A673 (cell line): ENCODE measurements at regions not wholly inside any gene's neighbourhood (a gene's known extent, or its start where the extent isn't known, plus 50 kb on each side); places are given as distances from the start of the nearest gene placed in this dataset.

Source experiments
- BruUV-seq: library from RNA; stranded (reverse); fragments of 400-500 nt; replicated peaks from 2 replicates; lab custom pipeline; 2021; lab: Mats Ljungman, UMichigan
- CTCF ChIA-PET: fragments of 300-600 bp; sonication (Branson Sonifier 250); formaldehyde crosslinking; loops from one replicate; lab custom pipeline; 2022; ENCODE audit warnings: antibody characterized with exemption; lab: Charles Lee
- POLR2A ChIA-PET: fragments of 300-600 bp; sonication (Branson Sonifier 250); formaldehyde crosslinking; loops from one replicate; lab custom pipeline; 2022; ENCODE audit warnings: antibody characterized with exemption; ENCODE audit not compliant: low non-redundant PET; lab: Charles Lee
- DNase-seq: peaks from one replicate; pipeline ENCODE4 v3.0.0-alpha.2; 2015; ENCODE audit warnings: low spot score
- H3K27ac ChIP-seq: fragments of 200-600 bp; sonication (generic); 2 replicates; pipeline ENCODE4 v1.5.1; 2016; ENCODE audit warnings: mixed run types, low read depth, mild to moderate bottlenecking, mixed read lengths, antibody characterized with exemption, low read length; ENCODE audit not compliant: poor library complexity, severe bottlenecking
- H3K27me3 ChIP-seq: fragments of 200-600 bp; sonication (generic); replicated peaks from 2 replicates; pipeline ENCODE4 v1.6.1; 2017; ENCODE audit warnings: mixed run types, low read depth, mild to moderate bottlenecking, mixed read lengths, antibody characterized with exemption, low read length; ENCODE audit not compliant: insufficient read depth, poor library complexity
- H3K36me3 ChIP-seq: fragments of 200-600 bp; sonication (generic); 2 replicates; pipeline ENCODE4 v1.6.1; 2016; ENCODE audit warnings: mixed run types, mild to moderate bottlenecking, mixed read lengths, antibody characterized with exemption, low read length; ENCODE audit not compliant: insufficient read depth, poor library complexity, severe bottlenecking
- H3K4me1 ChIP-seq: fragments of 200-600 bp; sonication (generic); 2 replicates; pipeline ENCODE4 v1.6.1; 2017; ENCODE audit warnings: mixed run types, mild to moderate bottlenecking, mixed read lengths, antibody characterized with exemption, low read length; ENCODE audit not compliant: insufficient read depth, poor library complexity, severe bottlenecking
- H3K4me3 ChIP-seq: fragments of 200-600 bp; sonication (generic); 2 replicates; pipeline ENCODE4 v1.5.1; 2016; ENCODE audit warnings: low read depth, mixed run types, mild to moderate bottlenecking, mixed read lengths, low read length; ENCODE audit not compliant: poor library complexity, severe bottlenecking
- H3K9me3 ChIP-seq: fragments of 200-600 bp; sonication (generic); 2 replicates; pipeline ENCODE4 v1.6.1; 2016; ENCODE audit warnings: mixed run types, low read depth, mild to moderate bottlenecking, mixed read lengths, antibody characterized with exemption, low read length; ENCODE audit not compliant: poor library complexity, severe bottlenecking
- CTCF ChIP-seq: fragments of 300-800, 200-600 bp; sonication (generic); conservative IDR thresholded peaks from 2 replicates; pipeline ENCODE4 v1.5.1; 2017; ENCODE audit warnings: low read depth, mild to moderate bottlenecking, antibody characterized with exemption, low read length, moderate library complexity, mixed read lengths
- EZH2 ChIP-seq: fragments of 200-600 bp; sonication (generic); IDR thresholded peaks from 2 replicates; pipeline ENCODE4 v1.6.1; 2017; ENCODE audit warnings: borderline replicate concordance, low read depth, mild to moderate bottlenecking, mixed read lengths, antibody characterized with exemption, low read length; ENCODE audit not compliant: poor library complexity, severe bottlenecking
- intact Hi-C: fragments of 100-400 bp; cut with micrococcal nuclease; formaldehyde crosslinking; loops from one replicate; pipeline ENCODE4 v1.10.0; 2022; ENCODE audit not compliant: unreplicated experiment

DNA sequence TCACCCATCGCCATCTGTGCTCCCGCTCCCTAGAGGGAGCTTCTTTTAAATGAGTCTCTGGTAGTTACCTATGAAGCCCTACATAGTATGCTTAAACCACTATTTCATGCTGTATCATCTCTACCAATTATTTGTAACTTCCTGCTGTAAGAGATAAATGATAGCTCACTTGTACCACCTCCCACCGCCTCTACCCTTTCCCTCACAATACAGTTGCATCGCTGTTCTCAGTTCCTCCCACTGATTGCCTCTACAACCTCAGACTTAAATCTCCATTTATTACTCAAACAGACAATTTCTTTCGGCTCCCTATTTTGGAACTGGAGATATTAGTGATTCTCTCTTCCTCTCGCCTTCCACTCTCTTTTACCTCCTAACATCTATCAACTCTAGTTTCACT, 222.9 kb upstream of the ZC3H12C start:
- ChIA-PET CTCF (interaction anchor here (0.5 kb wide), 1 partner anchor 1650 kb away, joined by 3 read pairs; no protein-coding TSS in a partner anchor), POLR2A (no interaction called here)
- Histone ChIP-seq H3K36me3 (no peaks in the 10 kb centered on the region), H3K27me3 (no peaks in the 10 kb centered on the region), H3K27ac (no peak overlapping the region), H3K9me3 (peaks cover 6% of the 10 kb centered on the region), H3K4me3 (no peak overlapping the region), H3K4me1 (peaks cover under 1% of the 10 kb centered on the region)
- no peak for DNase-seq
- intact Hi-C loops = no loop called here
- BruUV-seq = no TSS peak
- TF ChIP-seq EZH2 = no peak
- no peak for TF ChIP-seq CTCF

DNA sequence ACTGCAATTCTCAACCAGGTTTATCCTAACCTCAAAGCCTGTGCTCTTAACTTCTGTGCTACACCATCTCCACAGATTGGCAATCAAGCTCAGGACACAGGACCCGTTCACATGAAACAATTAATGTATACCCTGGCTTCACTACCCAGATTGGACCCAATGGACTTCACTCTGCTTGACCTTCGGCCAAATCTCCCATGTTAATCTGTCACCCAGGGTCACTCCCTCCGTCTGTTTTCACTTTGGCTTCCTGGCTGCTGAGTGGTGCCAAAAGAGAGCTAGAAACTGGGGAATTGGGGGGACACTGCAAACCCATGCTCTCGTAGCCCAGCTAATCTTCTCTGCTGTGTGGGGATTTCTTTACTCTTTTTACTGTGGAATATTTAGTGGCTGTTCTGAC, 216.1 kb upstream of the ZC3H12C start:
- POLR2A ChIA-PET = no interaction called here
- TF ChIP-seq CTCF (no peak), EZH2 (no peak)
- intact Hi-C loops = no loop called here
- H3K4me3 ChIP-seq = no peak overlapping the region
- CTCF ChIA-PET = no interaction called here
- no TSS peak for BruUV-seq
- peaks cover 5% of the 10 kb centered on the region for H3K27me3 ChIP-seq
- no peaks in the 10 kb centered on the region for H3K36me3 ChIP-seq
- H3K9me3 ChIP-seq = peaks cover 6% of the 10 kb centered on the region
- H3K4me1 ChIP-seq = no peaks in the 10 kb centered on the region
- DNase-seq = no peak
- H3K27ac ChIP-seq = no peak overlapping the region

DNA sequence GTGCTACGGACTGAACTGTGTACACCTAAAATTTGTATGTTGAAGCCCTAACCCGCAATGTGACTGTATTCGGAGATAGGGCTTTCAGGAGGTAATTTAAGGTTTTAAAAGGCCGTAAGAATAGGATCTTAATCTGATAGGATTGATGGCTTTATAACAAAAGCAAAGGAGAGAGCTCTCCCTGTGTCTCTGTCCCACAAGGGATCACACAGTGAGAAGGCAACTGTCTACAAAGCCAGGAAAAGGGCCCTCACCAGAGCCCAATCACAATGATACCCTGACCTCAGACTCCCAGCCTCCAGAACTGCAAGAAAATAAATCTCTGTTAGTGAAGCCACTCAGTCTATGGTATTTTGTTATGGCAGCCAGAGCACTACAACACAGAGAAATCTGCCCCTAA, 208.7 kb upstream of the ZC3H12C start:
- BruUV-seq = no TSS peak
- H3K27ac ChIP-seq = no peak overlapping the region

More for the DNA sequence above, 208.7 kb upstream of the ZC3H12C start:
- intact Hi-C loops = no loop called here
- H3K36me3 ChIP-seq = no peaks in the 10 kb centered on the region
- DNase-seq = no peak
- H3K4me1 ChIP-seq = peaks cover 15% of the 10 kb centered on the region
- ChIA-PET CTCF (no interaction called here), POLR2A (no interaction called here)
- H3K27me3 ChIP-seq = no peaks in the 10 kb centered on the region
- no peaks in the 10 kb centered on the region for H3K9me3 ChIP-seq
- H3K4me3 ChIP-seq = no peak overlapping the region
- no peak for TF ChIP-seq EZH2
- TF ChIP-seq CTCF = no peak
